T-helper 2 cell treated with Interferon-gamma antibody and Interleukin-4, amounts not matched to agents 100 ng/mL and 5 ng/mL, for 36 hours (primary cell): ENCODE measurements at regions not wholly inside any gene's neighbourhood (a gene's known extent, or its start where the extent isn't known, plus 50 kb on each side); places are given as distances from the start of the nearest gene placed in this dataset.
"Not testable (repeated sequence)": the region's sequence is repeated elsewhere in the genome, so short reads cannot be mapped to it uniquely, and the experiment has no call there.

Source experiments
- intact Hi-C: fragments of 100-400 bp; cut with micrococcal nuclease; formaldehyde crosslinking; loops from one replicate; pipeline ENCODE4 v1.15.1; 2023

DNA sequence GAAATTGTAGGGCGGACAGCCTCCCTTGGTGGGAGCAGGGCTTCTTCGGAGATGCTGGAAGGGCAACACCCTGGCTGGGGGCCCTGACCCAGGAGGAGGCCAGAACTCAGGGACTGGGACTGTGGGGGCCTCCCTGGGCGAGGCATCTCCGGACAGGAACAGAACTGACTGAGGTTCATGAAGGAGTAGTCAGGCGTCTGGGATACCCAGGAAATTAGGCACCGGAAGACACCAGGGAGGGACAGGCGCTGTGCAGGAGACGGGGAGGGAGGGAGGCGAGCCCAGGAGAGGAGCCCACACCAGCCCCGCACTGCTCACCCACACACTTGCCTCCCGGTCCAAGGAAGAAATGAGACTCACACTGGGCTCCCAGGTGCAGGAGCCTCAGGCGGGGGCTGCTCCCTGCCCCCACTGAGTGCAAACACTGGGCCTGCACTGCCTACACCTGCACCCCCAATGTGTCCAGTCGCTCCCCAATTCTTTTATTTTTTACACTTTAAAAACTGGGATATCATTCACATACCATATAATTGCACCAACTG is 262.6 kb upstream of the SFSWAP start:
- intact Hi-C loops, result no loop called here

DNA sequence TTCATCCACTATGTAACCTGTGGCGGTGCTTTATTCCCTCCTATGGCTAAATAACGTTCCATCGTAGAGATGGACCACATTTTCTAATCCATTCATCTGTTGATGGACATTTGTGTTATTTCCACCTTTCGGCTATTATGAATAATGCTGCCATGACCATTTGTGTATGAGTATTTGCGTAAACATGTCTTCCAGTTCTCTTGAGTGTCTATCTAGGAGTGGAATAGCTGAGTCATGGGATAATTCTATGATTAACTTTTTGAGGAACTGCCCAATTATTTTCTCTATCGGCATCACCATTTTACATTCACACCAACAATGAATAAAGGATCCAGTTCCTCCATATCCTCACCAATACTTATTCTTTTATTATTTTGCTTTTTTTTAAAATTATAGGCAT is 261.9 kb upstream of the SFSWAP start:
- intact Hi-C loops, result no loop called here

DNA sequence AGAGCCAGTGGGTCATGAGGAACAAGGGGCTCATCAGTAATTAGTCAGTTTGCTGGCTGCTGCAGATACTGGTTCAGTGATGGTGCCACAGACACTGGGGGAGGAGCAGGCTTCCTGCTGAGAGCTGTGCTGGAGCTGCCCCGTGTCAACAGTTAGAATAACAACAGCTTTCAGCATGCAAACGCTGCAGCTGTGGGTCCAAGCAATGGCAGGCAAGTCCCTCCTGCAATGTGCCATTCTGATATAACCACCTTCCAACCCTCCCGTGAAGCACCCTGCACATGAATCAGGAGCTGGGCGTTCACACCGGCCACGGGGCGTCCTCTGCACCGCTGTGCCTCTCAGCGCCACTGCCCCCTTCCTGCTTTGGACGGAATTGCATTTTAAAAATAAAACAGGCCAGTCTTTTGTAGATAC is 258.4 kb upstream of the SFSWAP start:
- intact Hi-C loops, result loop anchor here (10.0 kb wide), 1 partner anchor 348 kb away; no protein-coding TSS in a partner anchor

DNA sequence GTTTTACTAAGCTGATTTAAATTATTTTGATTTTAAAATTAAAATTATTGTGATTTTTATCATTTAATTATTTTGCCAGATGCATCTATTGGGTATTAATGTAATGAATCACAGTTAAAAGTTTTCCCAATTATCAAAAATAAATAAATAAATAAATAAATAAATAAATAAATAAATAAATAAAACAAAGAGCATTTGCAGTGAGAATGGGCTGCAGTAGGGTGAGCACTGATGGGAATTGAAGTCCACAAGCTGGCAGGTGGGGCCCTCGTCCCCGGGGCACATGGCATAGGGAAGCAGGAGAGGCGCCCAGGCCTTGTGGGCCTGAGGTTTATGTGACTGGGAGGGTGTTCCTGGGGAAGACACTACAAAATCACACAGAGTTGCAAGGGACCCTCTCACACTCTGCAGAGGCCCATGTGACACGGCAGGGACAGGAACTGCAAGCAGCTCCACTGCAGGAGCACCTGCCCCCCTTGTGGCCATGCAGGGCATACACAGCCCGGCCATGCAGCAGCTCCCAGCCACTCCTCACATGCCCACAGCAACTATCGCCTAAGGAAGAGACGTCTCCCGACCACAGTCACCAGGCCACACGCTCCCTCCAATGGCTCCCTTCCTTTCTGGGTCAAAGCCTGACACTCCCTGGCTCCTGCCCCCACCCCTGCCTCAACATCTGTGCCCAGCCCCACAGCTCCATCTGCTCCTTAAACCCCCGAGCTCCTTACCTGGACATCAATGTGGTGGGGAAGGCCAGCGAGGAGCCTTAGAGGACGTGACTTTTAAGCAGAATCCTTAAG is 256.3 kb upstream of the SFSWAP start:
- intact Hi-C loops, result loop anchor here (10.0 kb wide), 1 partner anchor 350 kb away; no protein-coding TSS in a partner anchor

DNA sequence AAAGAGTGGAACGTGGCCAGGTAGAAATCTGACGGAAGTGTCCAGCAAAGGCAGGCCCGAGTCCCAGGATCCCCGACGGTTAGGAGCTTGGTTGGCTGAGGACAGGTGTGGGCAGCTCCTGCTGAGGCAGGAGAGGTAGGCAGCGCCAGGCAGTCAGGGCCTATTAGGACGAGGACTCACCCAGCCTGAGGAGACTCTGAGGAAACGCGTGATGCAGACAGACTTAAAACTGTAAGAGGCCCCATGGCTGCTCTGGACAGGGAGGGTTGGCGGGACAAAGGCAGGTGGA is 255.7 kb upstream of the SFSWAP start:
- intact Hi-C loops, result loop anchor here (10.0 kb wide), 1 partner anchor 350 kb away; no protein-coding TSS in a partner anchor

DNA sequence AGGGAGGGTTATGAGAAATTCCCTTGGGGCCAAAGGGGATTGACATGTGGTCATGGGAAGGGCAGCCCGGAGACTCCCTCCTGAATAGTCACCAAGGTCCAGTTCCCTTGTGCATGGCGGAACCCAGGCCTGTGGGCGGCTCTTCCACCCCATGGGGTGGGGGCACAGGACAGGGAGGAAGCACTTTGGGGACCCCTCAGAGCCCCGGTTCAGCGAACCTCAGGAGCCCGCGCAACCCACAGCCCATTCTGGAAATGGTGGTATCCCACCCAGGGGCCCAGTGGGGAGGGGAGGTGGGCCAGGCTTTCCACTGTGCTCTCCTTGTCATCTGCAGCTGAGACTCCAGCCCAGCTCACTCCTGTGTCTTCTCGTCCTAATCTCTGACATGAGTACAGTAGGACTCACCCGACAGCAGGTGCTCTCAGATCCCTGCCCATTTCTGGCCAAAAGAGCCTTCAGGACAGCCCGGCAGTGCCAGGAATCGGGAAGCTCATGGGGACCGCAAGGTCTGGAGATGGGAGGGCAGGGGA is 255.2 kb upstream of the SFSWAP start:
- intact Hi-C loops, result loop anchor here (10.0 kb wide), 1 partner anchor 351 kb away; no protein-coding TSS in a partner anchor

DNA sequence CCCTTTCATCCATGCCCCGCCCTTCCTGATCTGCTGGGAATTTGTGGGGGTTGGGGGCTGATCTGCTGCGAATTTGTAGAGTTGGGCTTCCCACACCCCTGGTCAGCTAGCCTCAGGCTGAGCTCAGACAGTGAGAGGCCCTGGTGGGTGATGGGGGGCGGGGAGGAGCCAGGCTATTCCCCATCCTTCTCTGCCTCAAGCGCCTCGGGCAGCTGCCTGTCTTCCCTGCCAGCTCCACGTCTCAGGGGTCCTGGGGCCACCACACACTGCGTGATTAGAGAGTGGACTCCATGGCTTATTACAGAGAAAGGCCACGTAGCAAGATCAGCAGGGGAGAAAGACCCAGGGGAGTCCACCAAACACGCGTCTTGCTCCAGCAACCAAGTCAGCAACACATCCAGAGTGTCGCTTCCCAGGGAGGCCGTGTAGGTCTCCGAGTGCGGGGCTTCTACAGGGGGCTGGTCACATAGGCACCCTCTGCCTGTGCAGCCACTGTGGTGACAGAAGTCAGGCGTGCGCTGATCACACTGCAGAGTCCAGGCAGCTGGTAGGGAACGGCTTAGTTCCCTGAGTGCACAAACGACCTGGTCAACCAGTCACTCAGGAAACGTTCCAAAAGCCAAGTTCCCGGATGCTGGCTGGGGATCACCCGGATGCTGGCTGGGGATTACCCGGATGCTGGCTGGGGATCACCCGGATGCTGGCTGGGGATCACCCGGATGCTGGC is 254.4 kb upstream of the SFSWAP start:
- intact Hi-C loops, result loop anchor here (10.0 kb wide), 1 partner anchor 352 kb away; no protein-coding TSS in a partner anchor

DNA sequence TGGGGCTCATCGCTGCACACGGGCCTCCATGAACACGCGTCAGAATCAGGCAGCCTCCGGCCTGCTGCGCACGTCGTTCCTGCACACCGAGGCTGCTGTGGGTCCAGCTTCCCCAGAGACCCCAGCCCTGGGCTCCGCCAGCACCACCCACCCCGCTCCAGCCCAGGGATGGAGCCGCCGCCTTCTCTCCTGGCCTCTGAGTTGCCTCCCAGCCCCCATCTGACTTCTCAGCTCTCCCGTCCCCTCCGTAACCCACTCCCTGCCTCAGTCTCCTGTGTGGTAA is 253.9 kb upstream of the SFSWAP start:
- intact Hi-C loops, result loop anchor here (10.0 kb wide), 1 partner anchor 352 kb away; no protein-coding TSS in a partner anchor

DNA sequence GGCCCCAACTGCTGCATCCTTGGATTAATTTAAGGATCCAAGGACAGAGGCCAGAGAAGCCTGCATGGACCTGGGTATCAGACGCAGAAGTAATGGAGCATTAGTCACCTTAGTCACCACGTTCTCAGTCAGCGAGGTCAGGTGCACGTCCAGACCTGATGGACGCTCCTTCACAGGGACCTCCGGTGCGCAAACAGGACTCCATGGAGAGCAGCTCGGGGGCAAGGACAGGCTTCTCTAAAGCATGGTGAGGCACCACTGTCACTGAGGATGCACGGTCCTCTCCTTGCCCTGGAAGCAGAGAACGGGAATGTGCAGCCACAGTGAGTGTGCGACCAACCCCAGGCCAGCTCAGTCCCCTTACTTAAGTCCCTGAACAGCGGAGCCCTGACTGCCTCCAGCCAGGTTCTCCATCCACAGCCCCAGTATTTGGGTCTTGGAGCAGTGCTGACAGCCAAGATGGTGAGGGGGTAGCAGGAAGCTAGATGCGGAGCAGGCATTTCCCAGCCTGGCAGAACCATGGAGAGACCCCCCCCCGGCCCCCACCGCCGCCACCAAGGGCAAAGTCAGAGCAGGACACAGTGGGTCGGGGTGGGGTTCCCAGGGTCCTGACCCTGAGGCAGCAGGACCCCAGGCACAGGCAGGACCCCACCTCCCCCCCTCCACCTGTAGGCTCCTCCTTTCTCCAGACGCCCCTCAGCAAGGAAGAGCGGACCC is 253.4 kb upstream of the SFSWAP start:
- intact Hi-C loops, result loop anchor here (10.0 kb wide), 1 partner anchor 353 kb away; no protein-coding TSS in a partner anchor

DNA sequence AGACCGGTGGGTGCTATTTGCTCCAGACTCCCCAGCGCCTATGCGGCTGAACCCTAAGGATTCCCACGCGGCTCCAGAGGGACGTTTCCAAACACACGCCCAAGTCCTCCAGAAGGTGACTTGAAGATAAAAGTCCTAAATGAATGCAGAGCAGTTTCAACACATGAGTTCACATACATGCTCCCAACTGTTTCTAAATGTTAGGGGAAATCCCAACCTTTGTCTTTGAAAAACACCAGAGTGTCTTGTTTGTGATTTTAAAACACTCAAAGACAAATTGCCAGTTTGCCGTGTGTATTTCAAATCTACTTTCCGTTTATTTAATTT is 252.9 kb upstream of the SFSWAP start:
- intact Hi-C loops, result loop anchor here (10.0 kb wide), 1 partner anchor 353 kb away; no protein-coding TSS in a partner anchor

DNA sequence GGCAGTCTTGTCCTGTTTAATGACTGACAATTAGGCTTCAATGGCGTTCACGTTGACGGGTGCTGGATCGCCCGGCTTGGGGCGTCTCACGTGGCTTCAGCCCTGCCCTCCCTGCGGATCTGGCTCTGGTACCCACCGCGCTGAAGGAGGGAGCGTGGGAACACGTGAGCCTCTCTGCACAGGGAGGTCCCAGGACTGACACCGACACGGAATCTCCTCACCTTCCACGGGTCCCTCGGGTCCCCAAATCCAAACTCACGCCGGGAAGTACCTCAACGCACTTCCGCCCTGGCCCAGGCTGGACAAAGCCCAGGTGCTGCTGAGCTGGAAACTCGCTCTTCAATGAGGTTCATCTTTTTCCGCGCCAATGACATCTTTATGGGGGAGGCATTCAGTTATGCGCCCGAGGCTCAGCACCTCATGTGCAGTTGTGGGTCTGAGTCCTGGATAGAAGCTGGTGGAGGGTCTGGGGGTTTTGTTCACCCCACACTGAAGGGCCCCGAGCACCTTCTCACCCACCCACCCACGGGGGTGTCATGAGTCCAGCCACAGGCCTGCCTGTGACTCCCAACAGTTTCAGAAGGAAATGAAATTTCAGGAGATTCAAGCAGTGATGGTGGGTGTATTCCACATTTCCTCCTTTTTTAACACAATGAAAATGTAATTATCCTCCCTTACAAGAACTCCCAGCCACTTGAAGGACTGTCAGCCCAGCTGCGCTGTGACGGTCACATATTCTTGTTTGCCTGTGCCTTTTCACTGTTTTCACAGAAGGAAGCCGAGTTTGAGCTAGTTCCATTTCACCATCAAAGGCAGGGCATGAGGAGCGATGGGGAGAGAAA is 251.7 kb upstream of the SFSWAP start:
- intact Hi-C loops, result loop anchor here (10.0 kb wide), 1 partner anchor 354 kb away; no protein-coding TSS in a partner anchor

DNA sequence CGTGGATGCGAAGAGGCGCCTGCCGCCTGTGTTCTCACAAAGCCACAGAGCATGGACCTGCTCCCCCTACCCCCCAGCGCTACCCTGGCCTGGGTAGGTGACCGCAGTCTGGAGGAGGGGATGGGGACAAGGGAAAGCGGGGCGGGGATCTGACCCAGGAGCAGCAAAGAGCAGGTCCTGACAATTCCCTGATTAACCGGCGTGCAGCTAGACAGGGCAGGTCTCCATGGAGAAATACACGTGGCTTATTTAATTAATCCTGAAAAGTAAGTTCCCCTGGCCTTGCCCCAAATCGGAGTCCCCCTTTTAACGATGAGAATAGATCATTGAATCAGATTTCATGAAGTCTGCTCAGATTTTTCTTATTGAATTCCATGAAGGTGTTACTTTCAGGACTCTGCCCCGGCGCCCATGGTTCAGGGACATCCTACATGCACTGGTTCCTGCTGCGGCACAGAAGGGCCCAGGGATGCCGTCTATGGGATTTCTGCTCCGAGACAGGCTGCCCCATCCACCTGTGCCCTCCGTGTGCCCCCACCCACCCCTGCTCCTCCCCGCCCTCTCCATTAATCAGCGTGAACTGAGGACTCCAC is 251.0 kb upstream of the SFSWAP start:
- intact Hi-C loops, result loop anchor here (10.0 kb wide), 1 partner anchor 355 kb away; no protein-coding TSS in a partner anchor

DNA sequence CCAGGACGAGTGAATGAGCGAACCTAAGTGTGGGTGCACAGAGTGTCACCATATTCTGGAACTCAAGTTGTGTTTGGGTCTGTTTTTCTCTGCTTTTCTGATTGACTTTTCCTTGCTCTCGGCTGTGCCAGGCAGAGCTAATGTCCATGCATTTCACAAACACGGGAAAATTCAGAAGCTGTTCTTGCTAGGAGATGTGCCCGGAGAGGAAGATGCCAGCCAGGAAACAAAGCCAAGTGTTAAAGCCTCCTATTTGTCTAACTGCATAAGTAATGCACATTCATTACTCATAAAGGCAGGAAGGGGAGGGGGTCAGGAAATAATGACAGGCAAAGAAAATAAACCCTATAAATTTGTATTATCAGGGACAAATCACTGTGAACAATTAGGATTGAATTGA is 250.4 kb upstream of the SFSWAP start:
- intact Hi-C loops, result no loop called here

DNA sequence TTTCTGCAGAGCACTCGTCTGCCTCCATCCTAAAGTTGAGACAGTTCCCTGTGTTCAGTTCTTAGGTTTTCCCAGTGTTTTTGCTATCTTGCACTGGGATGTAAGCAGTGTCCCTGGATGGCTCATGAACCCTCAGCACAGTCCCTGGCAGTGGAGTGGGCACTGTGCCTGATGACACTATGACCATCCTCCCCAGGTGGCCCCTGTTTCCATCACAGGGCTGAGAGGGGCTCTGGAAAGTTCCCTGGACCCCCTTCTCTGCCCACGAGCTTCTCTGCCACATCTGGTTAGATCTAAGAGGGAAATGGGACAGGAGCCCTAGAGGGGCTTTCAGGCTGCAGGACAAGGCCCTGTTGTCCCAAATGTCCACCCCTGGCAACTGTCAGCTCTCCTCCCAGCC is 249.8 kb upstream of the SFSWAP start:
- intact Hi-C loops, result no loop called here

DNA sequence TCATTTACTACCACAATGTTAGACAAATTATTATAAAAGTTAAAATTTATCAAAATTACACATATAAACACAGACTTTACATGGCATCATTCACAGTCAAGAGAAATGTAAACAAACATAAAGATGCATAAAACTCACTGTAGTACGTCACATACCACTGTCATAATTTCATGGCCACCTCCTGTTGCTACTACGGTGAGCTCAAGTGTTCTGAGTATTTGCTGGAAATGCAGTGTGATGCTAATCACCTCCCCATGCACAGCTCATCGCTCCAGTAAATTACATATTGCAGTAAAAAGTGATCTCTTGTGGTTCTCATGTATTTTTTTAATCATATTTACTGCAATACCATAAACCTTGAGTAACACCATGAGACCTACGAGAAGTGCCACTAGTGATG is 247.7 kb upstream of the SFSWAP start:
- intact Hi-C loops, result no loop called here

DNA sequence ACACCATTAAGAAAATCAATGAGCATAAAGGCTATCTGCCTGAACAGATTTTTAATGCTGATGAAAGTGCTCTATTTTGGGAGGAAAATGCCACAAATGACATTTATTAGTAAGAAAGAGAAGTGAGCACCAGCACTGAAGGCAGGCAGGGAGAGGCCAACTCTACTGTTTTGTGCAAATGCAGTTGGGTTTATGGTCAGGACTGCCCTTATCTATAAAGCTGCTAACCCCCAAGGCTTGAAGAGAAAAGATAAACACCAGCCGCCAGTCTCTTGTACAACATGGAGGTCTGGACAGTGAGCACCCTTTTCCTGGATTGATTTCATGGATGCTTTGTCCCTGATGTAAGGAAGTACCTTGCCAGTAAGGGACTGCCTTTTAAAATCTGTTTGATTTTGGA is 246.8 kb upstream of the SFSWAP start:
- intact Hi-C loops, result no loop called here

DNA sequence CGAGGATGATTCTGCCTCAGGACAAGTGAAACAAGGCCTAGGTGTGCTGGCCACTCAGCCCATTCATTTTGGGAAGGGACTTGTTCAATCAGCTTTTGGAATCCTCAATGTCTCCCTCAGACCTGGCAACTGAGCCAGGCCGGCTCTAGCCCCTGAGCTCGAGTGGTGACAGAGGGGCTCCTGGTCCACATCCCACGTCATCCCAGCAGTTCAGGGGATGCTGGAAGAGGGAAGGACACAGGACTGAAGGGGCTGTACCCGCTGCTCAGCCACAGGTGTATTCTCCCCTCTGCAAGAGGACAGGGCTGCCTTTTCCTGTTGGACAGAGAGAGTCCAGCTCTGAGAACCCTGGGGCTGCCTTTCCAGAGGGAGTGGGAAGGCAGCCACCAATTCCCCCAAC is 244.6 kb upstream of the SFSWAP start:
- intact Hi-C loops, result no loop called here

DNA sequence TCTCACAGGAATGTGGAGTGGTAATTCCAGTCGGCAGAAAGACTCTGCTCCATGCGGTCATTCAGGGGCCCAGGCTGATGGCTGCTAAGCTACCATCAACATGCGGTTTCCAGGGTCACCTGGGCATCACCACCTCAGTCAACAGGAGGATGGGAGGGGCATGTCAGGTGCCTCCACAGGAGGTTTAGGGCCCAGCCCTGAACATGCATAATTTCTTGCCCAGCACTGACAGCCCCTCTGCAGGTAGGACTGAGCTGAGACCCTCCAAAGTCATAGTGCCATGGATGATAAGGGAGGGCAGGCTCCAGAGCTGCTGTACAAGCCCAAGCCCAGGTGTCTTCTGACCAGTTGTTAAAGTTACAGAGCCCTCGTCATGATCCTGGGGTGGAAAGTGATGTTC is 244.0 kb upstream of the SFSWAP start:
- intact Hi-C loops, result no loop called here

DNA sequence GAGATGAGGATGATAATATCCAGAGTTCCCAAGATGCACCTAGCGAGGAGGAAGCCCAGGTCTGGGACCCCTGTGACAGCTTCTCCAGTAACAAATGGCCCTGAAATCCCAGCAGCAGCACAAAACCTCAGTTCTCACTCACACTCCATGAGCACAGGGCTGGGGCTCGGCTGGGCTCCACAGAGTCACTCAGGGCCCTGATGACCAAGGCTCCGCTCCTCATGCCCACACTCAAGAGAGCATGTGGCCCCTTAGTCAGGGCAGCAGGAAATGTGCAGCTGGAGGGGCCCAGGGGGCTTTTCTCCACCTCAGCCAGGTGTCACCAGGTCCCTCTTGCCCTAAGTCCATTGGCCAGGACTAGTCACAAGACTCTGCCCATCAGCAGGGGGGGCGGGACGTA is 242.7 kb upstream of the SFSWAP start:
- intact Hi-C loops, result no loop called here

DNA sequence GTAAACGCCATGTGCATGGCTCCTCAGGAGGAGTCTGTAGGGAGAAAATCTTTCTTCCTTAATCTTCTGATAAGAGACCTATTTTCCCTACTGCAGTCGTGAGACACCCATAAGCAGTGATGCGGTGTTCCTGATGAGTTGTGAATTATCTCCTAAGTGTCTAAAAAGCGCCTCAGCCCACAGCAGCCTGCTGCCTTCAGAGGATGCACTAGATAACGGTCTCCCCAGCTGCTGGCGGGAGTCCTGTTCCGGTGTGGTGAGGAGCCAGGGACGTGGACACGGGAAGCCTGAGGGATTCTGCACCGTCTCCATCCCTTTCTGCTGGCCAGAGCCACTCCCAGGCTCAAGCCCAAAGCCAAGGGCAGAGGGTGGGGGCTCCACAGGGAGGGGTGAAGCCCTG is 240.9 kb upstream of the SFSWAP start:
- intact Hi-C loops, result not testable (repeated sequence)
